ENCODE measurements at regions not wholly inside any gene's neighbourhood (a gene's known extent, or its start where the extent isn't known, plus 50 kb on each side); places are given as distances from the start of the nearest gene placed in this dataset.
"Not testable (repeated sequence)": the region's sequence is repeated elsewhere in the genome, so short reads cannot be mapped to it uniquely, and the experiment has no call there.

DNA sequence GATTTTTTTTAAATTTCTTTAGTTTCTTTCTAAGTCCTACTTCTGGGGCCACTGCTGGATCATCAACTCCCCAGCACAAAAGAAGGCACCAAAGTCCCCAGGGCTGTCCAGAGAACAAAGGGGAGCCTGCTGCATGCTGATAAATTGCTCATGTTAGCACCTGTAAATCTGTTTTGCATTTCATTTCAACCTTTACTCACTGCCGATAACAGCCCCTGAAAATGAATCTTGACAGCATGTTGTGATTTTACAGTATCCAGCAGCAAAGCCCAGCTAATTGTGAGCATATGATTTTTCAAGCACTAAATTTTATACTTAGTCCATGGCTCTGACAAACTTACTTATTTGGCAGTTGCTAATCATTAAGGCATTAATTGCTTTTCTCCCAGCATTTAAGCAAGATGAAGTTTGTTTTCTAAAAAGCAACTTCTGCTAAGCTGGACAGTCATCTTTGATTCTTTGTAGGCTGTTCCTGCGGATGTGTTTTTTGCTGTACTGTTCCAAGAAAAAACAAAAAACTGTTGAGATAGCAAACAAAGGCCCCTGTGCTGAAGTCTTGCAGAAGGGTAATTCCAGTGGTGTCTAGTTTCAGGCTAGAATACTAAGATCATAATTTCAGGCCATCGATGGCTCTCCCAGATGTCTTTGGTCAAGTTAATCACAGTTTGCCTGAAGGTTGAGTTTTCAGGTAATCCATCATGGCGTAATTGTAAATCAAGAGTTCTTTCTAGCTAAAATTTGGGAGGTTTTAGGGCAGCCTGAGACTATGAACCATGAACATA lies 73.1 kb upstream of the GAS1 start:
- Mint-ChIP-seq H3K27me3 (ENCODE audit: insufficient read depth, unreplicated experiment) (no peaks in the 10 kb centered on the region), H3K27ac (ENCODE audit: low read depth, unreplicated experiment) (no peak overlapping the region), H3K9me3 (ENCODE audit: unreplicated experiment) (no peaks in the 10 kb centered on the region), H3K4me3 (ENCODE audit: unreplicated experiment) (no peak overlapping the region), H3K4me1 (ENCODE audit: insufficient read depth, unreplicated experiment) (no peaks in the 10 kb centered on the region), H3K36me3 (ENCODE audit: insufficient read depth, unreplicated experiment) (peaks cover 6% of the 10 kb centered on the region)
- CTCF ChIA-PET = interaction anchor here (0.7 kb wide), 1 partner anchor 756 kb away, joined by 3 read pairs; no protein-coding TSS in a partner anchor
- BruUV-seq (replicated peaks) = no TSS peak
- intact Hi-C loops (cut with micrococcal nuclease) = no loop called here
- TF ChIP-seq, protein P1, sequence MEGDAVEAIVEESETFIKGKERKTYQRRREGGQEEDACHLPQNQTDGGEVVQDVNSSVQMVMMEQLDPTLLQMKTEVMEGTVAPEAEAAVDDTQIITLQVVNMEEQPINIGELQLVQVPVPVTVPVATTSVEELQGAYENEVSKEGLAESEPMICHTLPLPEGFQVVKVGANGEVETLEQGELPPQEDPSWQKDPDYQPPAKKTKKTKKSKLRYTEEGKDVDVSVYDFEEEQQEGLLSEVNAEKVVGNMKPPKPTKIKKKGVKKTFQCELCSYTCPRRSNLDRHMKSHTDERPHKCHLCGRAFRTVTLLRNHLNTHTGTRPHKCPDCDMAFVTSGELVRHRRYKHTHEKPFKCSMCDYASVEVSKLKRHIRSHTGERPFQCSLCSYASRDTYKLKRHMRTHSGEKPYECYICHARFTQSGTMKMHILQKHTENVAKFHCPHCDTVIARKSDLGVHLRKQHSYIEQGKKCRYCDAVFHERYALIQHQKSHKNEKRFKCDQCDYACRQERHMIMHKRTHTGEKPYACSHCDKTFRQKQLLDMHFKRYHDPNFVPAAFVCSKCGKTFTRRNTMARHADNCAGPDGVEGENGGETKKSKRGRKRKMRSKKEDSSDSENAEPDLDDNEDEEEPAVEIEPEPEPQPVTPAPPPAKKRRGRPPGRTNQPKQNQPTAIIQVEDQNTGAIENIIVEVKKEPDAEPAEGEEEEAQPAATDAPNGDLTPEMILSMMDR (IDR thresholded peaks at IDR 0.05; ENCODE audit: unreplicated experiment) = no peak
- DNase-seq (ENCODE audit: unreplicated experiment) = no peak
- POLR2A ChIA-PET = no interaction called here

DNA sequence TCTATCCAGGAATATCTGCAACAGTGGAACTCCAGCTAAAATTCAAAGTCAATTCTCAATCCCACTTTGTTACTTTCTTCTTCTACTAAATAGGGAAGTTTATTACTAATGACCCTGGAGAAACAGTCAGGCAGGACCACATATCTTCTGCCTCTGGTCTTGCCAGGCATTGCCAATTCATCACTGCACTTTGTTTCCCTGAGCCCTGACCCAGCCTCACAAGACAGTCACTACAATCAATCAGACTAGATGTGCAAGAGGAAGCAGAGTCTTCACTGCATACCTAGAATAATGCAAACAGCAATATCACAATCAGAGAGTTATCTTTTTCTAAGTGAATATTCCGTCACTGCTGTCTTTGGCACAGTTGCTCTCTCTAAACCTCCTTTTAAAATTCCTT lies 74.9 kb upstream of the GAS1 start:
- no peaks in the 10 kb centered on the region for H3K27me3 Mint-ChIP-seq (ENCODE audit: insufficient read depth, unreplicated experiment)
- TF ChIP-seq, protein P1 (IDR thresholded peaks at IDR 0.05; ENCODE audit: unreplicated experiment) = no peak
- no peaks in the 10 kb centered on the region for H3K9me3 Mint-ChIP-seq (ENCODE audit: unreplicated experiment)
- ChIA-PET CTCF (no interaction called here), POLR2A (no interaction called here)
- intact Hi-C loops (cut with micrococcal nuclease) = no loop called here
- H3K36me3 Mint-ChIP-seq (ENCODE audit: insufficient read depth, unreplicated experiment) = peaks cover 6% of the 10 kb centered on the region
- DNase-seq (ENCODE audit: unreplicated experiment) = no peak
- H3K4me3 Mint-ChIP-seq (ENCODE audit: unreplicated experiment) = no peak overlapping the region
- H3K27ac Mint-ChIP-seq (ENCODE audit: low read depth, unreplicated experiment) = no peak overlapping the region
- BruUV-seq (replicated peaks) = no TSS peak
- no peaks in the 10 kb centered on the region for H3K4me1 Mint-ChIP-seq (ENCODE audit: insufficient read depth, unreplicated experiment)

DNA sequence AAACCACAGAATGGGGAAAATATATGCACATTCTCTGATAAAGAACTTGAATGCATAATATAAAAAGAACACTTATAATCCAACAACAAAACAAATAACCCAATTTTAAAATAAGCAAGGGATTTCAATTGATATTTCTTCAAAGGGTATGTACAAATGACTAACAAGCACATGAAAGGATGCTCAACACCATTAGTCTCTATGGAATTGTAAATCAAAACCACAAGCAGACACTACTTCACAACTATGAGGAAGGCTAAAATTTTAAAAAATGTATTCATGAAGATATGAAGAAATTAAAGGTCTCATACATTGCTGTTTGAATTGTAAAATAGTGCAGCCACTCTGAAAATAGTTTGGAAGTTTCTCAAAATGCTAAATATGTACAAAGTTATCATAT lies 78.9 kb upstream of the GAS1 start:
- DNase-seq (ENCODE audit: unreplicated experiment) = no peak
- POLR2A ChIA-PET = no interaction called here
- Mint-ChIP-seq H3K27ac (ENCODE audit: low read depth, unreplicated experiment) (no peak overlapping the region), H3K4me1 (ENCODE audit: insufficient read depth, unreplicated experiment) (no peaks in the 10 kb centered on the region), H3K9me3 (ENCODE audit: unreplicated experiment) (peaks cover 12% of the 10 kb centered on the region), H3K4me3 (ENCODE audit: unreplicated experiment) (no peak overlapping the region), H3K36me3 (ENCODE audit: insufficient read depth, unreplicated experiment) (peaks cover 3% of the 10 kb centered on the region), H3K27me3 (ENCODE audit: insufficient read depth, unreplicated experiment) (no peaks in the 10 kb centered on the region)
- TF ChIP-seq, protein P1 (IDR thresholded peaks at IDR 0.05; ENCODE audit: unreplicated experiment) = no peak
- CTCF ChIA-PET = no interaction called here
- no TSS peak for BruUV-seq (replicated peaks)
- intact Hi-C loops (cut with micrococcal nuclease) = no loop called here

DNA sequence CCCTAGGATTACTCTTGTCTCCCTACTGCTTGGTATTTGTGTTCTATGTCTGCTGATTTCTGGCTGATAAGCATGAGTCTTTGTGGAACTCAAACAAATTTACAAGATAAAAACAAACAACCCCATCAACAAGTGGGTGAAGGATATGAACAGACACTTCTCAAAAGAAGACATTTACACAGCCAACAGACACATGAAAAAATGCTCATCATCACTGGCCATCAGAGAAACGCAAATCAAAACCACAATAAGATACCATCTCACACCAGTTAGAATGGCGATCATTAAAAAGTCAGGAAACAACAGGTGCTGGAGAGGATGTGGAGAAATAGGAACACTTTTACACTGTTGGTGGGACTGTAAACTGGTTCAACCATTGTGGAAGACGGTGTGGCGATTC lies 81.5 kb upstream of the GAS1 start:
- POLR2A ChIA-PET; intact Hi-C loops (cut with micrococcal nuclease): not testable (repeated sequence)

More for the DNA sequence above, 81.5 kb upstream of the GAS1 start:
- H3K36me3 Mint-ChIP-seq (ENCODE audit: insufficient read depth, unreplicated experiment); H3K4me3 Mint-ChIP-seq (ENCODE audit: unreplicated experiment); DNase-seq (ENCODE audit: unreplicated experiment); H3K4me1 Mint-ChIP-seq (ENCODE audit: insufficient read depth, unreplicated experiment); H3K27ac Mint-ChIP-seq (ENCODE audit: low read depth, unreplicated experiment); H3K27me3 Mint-ChIP-seq (ENCODE audit: insufficient read depth, unreplicated experiment); BruUV-seq (replicated peaks): not testable (repeated sequence)
- peaks cover 12% of the 10 kb centered on the region for H3K9me3 Mint-ChIP-seq (ENCODE audit: unreplicated experiment)
- CTCF ChIA-PET = interaction anchor here (0.6 kb wide), 1 partner anchor 252 kb away, joined by 4 read pairs; no protein-coding TSS in a partner anchor
